ENCODE measurements at regions not wholly inside any gene's neighbourhood (a gene's known extent, or its start where the extent isn't known, plus 50 kb on each side); places are given as distances from the start of the nearest gene placed in this dataset.

GRCh38 chr14:71588576-71589215 is 343.5 kb upstream of the RGS6 start:
- in situ Hi-C loops (cut with MboI; ENCODE audit: low sequenced_read_pairs): no loop called here

GRCh38 chr14:71589609-71590008 is 342.6 kb upstream of the RGS6 start:
- in situ Hi-C loops (cut with MboI; ENCODE audit: low sequenced_read_pairs): no loop called here

GRCh38 chr14:71590131-71590530 is 342.1 kb upstream of the RGS6 start:
- in situ Hi-C loops (cut with MboI; ENCODE audit: low sequenced_read_pairs): no loop called here

DNA sequence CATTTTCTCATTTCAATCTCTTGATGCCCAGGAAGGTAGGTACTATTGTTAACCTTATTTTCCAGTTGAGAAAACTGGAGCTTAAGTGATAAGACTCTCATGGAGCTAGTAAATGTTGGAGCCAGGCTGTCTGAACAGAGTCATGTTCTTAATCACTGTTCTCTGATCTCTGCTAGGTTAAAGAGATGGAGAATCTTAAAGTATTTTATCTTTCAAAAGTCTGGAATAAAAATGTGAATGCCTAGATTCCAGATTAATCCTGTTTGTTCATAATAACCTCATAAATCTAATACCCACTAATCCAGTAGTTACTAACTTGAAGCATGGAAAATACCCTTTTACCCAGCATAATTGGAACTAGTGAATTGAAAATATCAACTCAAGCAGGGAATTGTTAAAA is 341.0 kb upstream of the RGS6 start:
- in situ Hi-C loops (cut with MboI; ENCODE audit: low sequenced_read_pairs): no loop called here

DNA sequence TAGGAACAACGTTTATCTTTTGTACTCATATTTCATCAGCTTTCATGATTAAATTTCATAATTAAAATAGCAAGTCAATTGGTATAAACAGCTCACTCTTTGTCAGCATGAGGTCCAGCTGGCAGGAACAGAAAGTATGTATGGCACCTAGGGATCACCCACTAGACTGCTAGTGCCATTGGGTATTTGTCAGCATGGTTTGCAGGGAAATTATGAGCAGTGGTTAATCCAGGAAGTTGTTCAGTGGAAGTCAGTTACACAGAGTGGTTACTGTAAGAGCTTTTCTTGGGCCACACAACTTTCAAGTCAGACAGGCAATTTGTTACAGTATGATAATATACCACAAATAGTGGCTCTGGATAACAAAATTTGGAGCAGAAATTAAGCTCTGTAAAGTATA is 340.3 kb upstream of the RGS6 start:
- in situ Hi-C loops (cut with MboI; ENCODE audit: low sequenced_read_pairs): no loop called here

GRCh38 chr14:71592361-71592760 is 339.9 kb upstream of the RGS6 start:
- in situ Hi-C loops (cut with MboI; ENCODE audit: low sequenced_read_pairs): no loop called here

DNA sequence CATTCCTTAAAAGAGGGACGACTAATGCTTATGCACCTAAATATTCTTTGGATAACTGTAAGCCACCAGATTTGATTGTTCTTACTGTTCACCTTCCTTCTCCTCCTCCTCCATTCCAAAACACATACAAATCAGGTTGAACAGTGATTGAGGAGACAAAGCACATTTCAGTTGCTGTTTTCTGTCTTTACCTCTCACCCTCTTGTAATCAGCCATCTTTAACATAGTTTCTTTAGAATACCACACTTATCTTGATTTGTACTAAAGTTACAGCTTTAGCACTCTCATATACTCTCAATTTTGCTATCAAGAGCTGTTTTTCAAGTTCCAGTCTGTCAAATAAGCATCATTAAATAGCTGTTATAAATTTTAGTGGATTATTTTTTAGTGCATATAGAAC is 338.3 kb upstream of the RGS6 start:
- in situ Hi-C loops (cut with MboI; ENCODE audit: low sequenced_read_pairs): no loop called here

GRCh38 chr14:71594821-71595220 is 337.4 kb upstream of the RGS6 start:
- in situ Hi-C loops (cut with MboI; ENCODE audit: low sequenced_read_pairs): no loop called here

- in situ Hi-C loops (cut with MboI; ENCODE audit: low sequenced_read_pairs): no loop called here
Observed at GRCh38 chr14:71595441-71595840, 336.8 kb upstream of the RGS6 start.

DNA sequence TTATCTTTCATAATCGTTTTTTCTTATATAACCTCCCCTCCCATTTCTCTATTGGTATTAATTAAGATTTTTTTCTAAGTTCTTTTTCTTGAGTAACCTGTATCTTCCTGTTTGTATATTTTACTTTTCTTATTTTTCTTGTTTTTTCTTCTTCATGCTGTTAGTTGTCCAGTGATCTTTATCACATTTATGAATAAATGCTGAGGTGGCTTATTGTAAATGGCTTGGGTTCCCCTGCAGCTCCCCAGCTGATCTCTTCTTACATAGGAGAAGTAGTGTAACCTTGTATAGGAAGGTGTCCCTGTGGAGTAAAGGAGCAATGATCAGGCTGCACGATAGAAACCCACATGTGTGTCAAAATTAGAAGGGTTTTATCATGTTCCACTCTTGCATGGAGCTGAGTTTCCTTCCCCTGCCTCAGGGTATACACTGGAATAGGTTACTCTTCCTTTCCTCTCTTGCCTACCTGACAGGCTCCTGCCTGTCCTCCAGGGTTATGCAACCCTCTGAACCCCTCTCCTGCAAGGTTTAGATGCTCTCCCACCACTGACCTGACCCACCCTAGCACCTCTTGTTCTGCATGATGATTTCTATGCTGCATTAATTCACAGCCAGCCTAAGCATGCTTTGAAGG is 334.8 kb upstream of the RGS6 start:
- in situ Hi-C loops (cut with MboI; ENCODE audit: low sequenced_read_pairs): no loop called here

DNA sequence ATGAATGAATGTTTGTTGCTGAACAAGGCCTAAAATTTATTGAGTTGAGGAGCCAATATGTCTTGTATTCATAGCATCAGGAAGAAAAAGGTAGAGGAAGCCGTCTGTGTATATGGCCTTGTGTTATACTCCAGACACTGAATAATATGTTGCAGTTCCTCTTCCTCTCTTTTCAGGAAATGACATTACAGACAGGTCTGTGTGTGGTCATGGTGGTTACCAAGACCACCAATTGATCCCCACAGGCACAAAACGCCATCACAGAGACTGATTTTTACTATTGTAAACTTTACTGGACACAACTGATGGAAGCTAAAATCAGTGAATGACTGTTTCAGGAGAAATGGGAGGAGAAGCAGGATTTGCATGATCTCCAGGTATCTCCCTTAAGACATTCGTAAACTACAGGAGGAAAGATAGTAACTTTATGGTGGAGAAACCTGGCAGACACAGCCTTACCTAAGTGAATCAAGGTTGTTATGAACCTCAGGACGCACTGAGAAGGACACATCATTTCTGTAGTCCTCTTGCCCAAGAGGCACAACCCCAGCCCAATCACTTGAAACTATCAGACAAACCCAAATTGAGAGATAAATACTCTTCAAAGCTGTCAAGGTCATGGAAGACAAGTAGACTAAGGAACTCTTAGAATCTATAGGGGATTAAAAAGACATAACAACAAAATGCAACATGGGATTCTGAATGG is 334.1 kb upstream of the RGS6 start:
- in situ Hi-C loops (cut with MboI; ENCODE audit: low sequenced_read_pairs): no loop called here

- in situ Hi-C loops (cut with MboI; ENCODE audit: low sequenced_read_pairs): no loop called here
Observed at GRCh38 chr14:71600309-71600708, 331.9 kb upstream of the RGS6 start.

GRCh38 chr14:71602524-71602923 is 329.7 kb upstream of the RGS6 start:
- in situ Hi-C loops (cut with MboI; ENCODE audit: low sequenced_read_pairs): no loop called here

- in situ Hi-C loops (cut with MboI; ENCODE audit: low sequenced_read_pairs): no loop called here
Observed at GRCh38 chr14:71604231-71604630, 328.0 kb upstream of the RGS6 start.

DNA sequence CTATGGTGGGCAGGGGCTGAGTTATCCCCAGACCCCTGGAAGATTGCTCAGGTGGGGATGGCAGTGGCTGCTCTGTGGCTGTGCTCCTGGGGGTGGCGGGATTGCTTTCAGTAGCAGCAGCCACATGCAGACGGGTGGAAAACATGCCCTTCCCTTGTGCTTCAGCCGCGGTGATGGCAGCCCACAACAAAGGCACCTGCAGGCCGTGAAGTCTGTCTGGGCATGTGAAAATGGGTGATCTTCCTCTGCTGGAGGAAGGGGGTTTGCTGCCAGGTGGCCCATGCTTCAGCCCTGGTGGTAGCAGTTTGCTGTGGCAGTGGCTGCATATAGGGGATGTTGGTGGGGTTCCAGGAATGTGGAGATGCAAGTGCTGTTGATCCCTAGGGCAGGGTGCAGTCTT is 326.2 kb upstream of the RGS6 start:
- in situ Hi-C loops (cut with MboI; ENCODE audit: low sequenced_read_pairs): no loop called here

GRCh38 chr14:71606575-71606974 is 325.7 kb upstream of the RGS6 start:
- in situ Hi-C loops (cut with MboI; ENCODE audit: low sequenced_read_pairs): no loop called here

DNA sequence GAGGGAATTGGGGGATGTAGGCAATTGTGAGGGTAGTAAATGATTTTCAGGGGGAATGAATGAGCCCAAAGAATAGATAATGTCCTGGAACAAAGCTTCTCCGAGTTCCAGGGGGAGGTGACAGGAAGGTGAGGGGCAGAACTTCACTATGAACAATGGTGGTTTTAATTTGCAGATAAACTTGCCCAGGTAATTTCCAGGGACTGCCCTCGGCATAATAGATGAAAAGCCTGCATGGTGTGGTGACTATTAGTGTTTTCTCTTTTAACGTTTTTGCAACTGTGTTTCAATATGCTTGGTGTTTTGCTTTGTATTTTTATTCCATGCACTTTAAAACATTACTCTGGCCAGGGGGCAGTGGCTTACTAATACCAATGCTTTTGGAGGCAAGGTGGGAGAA is 325.2 kb upstream of the RGS6 start:
- in situ Hi-C loops (cut with MboI; ENCODE audit: low sequenced_read_pairs): no loop called here

DNA sequence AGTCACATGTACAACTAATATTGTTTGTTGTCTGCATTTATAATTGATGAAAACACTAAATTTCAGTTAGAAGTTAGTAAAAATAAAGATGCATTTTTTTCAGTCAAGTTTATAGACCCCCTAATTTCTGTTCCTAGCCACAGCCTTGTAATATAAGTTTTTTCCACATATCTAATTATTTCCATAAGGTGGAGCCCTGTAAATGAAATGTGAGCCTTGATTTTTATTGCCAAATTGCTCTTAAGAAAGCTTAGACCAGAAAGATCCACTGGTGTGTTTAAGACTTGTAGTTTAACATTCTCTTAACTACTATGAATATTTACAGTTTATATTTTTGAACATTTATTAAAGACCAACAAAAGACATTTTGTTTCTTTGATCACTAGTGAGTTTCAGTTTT is 322.1 kb upstream of the RGS6 start:
- in situ Hi-C loops (cut with MboI; ENCODE audit: low sequenced_read_pairs): no loop called here

DNA sequence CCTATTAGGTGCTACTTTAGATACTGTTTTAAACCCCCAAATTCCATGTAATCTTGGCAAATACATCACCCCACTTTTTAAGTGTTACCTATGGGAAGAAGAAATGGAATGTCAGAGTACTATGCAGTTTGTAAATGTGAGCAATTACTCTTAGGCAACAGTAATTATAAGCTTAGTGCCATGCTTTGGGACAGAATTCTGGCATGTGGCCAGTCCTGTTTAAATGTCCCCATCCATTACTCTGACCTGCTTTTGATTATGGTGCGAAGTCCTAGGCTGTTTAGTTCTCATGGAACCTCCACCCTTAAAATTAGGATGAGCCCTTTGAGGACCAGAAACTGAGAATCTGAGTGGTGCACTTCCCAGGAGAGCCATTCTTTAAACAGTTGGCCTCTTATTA is 321.4 kb upstream of the RGS6 start:
- in situ Hi-C loops (cut with MboI; ENCODE audit: low sequenced_read_pairs): no loop called here

DNA sequence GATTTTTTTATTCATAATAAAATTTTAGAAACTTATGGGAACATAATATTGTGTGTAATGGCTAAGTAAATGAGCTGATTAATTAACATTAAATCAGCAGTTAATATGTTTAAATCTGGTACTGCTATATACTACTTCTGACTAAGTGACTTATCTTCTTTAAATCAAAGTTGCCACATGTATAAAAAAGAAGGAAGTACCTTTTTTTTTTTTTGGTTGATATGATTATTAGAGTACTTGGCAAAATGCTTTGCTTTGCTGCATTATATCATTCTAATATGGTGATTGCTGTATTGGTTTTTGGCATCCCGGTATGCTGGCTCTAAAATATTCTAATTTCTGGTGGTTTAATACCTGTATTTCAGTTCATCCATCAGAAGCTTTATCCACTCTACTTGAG is 319.1 kb upstream of the RGS6 start:
- in situ Hi-C loops (cut with MboI; ENCODE audit: low sequenced_read_pairs): no loop called here

GRCh38 chr14:71616013-71616412 is 316.2 kb upstream of the RGS6 start:
- in situ Hi-C loops (cut with MboI; ENCODE audit: low sequenced_read_pairs): no loop called here

DNA sequence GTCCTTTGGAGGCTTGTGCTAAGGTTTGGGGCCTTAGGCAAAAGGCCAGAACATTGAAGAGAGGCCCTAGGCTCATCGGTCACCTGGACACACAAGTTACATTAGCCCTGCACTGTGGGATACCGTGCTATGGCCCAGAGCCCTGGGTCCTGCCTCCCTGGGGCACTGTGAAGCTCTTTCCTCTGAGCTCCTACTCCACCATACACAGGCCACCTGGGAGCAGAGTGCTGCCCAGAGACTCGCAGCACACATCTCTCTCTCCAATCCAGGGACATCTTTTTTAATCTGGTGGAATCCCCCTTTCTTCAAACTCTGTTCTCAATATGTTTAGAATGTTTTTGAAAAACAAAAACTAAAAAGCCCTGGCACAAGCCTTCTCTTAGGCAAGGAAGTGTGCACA is 314.2 kb upstream of the RGS6 start:
- in situ Hi-C loops (cut with MboI; ENCODE audit: low sequenced_read_pairs): no loop called here
